A673 (cell line): ENCODE measurements at regions not wholly inside any gene's neighbourhood (a gene's known extent, or its start where the extent isn't known, plus 50 kb on each side); places are given as distances from the start of the nearest gene placed in this dataset.

Experiments used
- BruUV-seq: library from RNA; stranded (reverse); fragments of 400-500 nt; replicated peaks from 2 replicates; lab custom pipeline; 2021; lab: Mats Ljungman, UMichigan
- CTCF ChIA-PET: fragments of 300-600 bp; sonication (Branson Sonifier 250); formaldehyde crosslinking; loops from one replicate; lab custom pipeline; 2022; ENCODE audit warnings: antibody characterized with exemption; lab: Charles Lee
- POLR2A ChIA-PET: fragments of 300-600 bp; sonication (Branson Sonifier 250); formaldehyde crosslinking; loops from one replicate; lab custom pipeline; 2022; ENCODE audit warnings: antibody characterized with exemption; ENCODE audit not compliant: low non-redundant PET; lab: Charles Lee
- DNase-seq: peaks from one replicate; pipeline ENCODE4 v3.0.0-alpha.2; 2015; ENCODE audit warnings: low spot score
- H3K27ac ChIP-seq: fragments of 200-600 bp; sonication (generic); 2 replicates; pipeline ENCODE4 v1.5.1; 2016; ENCODE audit warnings: mixed run types, low read depth, mild to moderate bottlenecking, mixed read lengths, antibody characterized with exemption, low read length; ENCODE audit not compliant: poor library complexity, severe bottlenecking
- H3K27me3 ChIP-seq: fragments of 200-600 bp; sonication (generic); replicated peaks from 2 replicates; pipeline ENCODE4 v1.6.1; 2017; ENCODE audit warnings: mixed run types, low read depth, mild to moderate bottlenecking, mixed read lengths, antibody characterized with exemption, low read length; ENCODE audit not compliant: insufficient read depth, poor library complexity
- H3K36me3 ChIP-seq: fragments of 200-600 bp; sonication (generic); 2 replicates; pipeline ENCODE4 v1.6.1; 2016; ENCODE audit warnings: mixed run types, mild to moderate bottlenecking, mixed read lengths, antibody characterized with exemption, low read length; ENCODE audit not compliant: insufficient read depth, poor library complexity, severe bottlenecking
- H3K4me1 ChIP-seq: fragments of 200-600 bp; sonication (generic); 2 replicates; pipeline ENCODE4 v1.6.1; 2017; ENCODE audit warnings: mixed run types, mild to moderate bottlenecking, mixed read lengths, antibody characterized with exemption, low read length; ENCODE audit not compliant: insufficient read depth, poor library complexity, severe bottlenecking
- H3K4me3 ChIP-seq: fragments of 200-600 bp; sonication (generic); 2 replicates; pipeline ENCODE4 v1.5.1; 2016; ENCODE audit warnings: low read depth, mixed run types, mild to moderate bottlenecking, mixed read lengths, low read length; ENCODE audit not compliant: poor library complexity, severe bottlenecking
- H3K9me3 ChIP-seq: fragments of 200-600 bp; sonication (generic); 2 replicates; pipeline ENCODE4 v1.6.1; 2016; ENCODE audit warnings: mixed run types, low read depth, mild to moderate bottlenecking, mixed read lengths, antibody characterized with exemption, low read length; ENCODE audit not compliant: poor library complexity, severe bottlenecking
- EZH2 ChIP-seq: fragments of 200-600 bp; sonication (generic); IDR thresholded peaks from 2 replicates; pipeline ENCODE4 v1.6.1; 2017; ENCODE audit warnings: borderline replicate concordance, low read depth, mild to moderate bottlenecking, mixed read lengths, antibody characterized with exemption, low read length; ENCODE audit not compliant: poor library complexity, severe bottlenecking
- intact Hi-C: fragments of 100-400 bp; cut with micrococcal nuclease; formaldehyde crosslinking; loops from one replicate; pipeline ENCODE4 v1.10.0; 2022; ENCODE audit not compliant: unreplicated experiment
- TF ChIP-seq, protein P1 (sequence below): fragments of 300-800, 200-600 bp; sonication (generic); conservative IDR thresholded peaks from 2 replicates; pipeline ENCODE4 v1.5.1; 2017; ENCODE audit warnings: low read depth, mild to moderate bottlenecking, antibody characterized with exemption, low read length, moderate library complexity, mixed read lengths

GRCh38 chr12:90831712-90832111, 123.3 kb downstream of the CCER1 start:
- BruUV-seq = no TSS peak
- H3K27ac ChIP-seq = no peak overlapping the region
- H3K36me3 ChIP-seq = no peaks in the 10 kb centered on the region
- H3K27me3 ChIP-seq = no peaks in the 10 kb centered on the region
- DNase-seq = no peak
- POLR2A ChIA-PET = no interaction called here
- no peak overlapping the region for H3K4me3 ChIP-seq
- H3K9me3 ChIP-seq = no peaks in the 10 kb centered on the region
- no peaks in the 10 kb centered on the region for H3K4me1 ChIP-seq
- CTCF ChIA-PET = no interaction called here
- intact Hi-C loops = no loop called here
- TF ChIP-seq EZH2 = no peak

- no TSS peak for BruUV-seq
- intact Hi-C loops = no loop called here
- no peaks in the 10 kb centered on the region for H3K4me1 ChIP-seq
- ChIA-PET CTCF (no interaction called here), POLR2A (no interaction called here)
- H3K27ac ChIP-seq = no peak overlapping the region
- no peak for TF ChIP-seq EZH2
- TF ChIP-seq, protein P1, sequence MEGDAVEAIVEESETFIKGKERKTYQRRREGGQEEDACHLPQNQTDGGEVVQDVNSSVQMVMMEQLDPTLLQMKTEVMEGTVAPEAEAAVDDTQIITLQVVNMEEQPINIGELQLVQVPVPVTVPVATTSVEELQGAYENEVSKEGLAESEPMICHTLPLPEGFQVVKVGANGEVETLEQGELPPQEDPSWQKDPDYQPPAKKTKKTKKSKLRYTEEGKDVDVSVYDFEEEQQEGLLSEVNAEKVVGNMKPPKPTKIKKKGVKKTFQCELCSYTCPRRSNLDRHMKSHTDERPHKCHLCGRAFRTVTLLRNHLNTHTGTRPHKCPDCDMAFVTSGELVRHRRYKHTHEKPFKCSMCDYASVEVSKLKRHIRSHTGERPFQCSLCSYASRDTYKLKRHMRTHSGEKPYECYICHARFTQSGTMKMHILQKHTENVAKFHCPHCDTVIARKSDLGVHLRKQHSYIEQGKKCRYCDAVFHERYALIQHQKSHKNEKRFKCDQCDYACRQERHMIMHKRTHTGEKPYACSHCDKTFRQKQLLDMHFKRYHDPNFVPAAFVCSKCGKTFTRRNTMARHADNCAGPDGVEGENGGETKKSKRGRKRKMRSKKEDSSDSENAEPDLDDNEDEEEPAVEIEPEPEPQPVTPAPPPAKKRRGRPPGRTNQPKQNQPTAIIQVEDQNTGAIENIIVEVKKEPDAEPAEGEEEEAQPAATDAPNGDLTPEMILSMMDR = no peak
- no peaks in the 10 kb centered on the region for H3K27me3 ChIP-seq
- no peak overlapping the region for H3K4me3 ChIP-seq
- H3K9me3 ChIP-seq = no peaks in the 10 kb centered on the region
- no peaks in the 10 kb centered on the region for H3K36me3 ChIP-seq
- no peak for DNase-seq
Measured at GRCh38 chr12:90829044-90829443, 125.9 kb downstream of the CCER1 start.

- Histone ChIP-seq H3K27me3 (no peaks in the 10 kb centered on the region), H3K4me1 (no peaks in the 10 kb centered on the region), H3K9me3 (no peaks in the 10 kb centered on the region), H3K27ac (no peak overlapping the region), H3K36me3 (no peaks in the 10 kb centered on the region), H3K4me3 (no peak overlapping the region)
- ChIA-PET CTCF (no interaction called here), POLR2A (no interaction called here)
- TF ChIP-seq, protein P1 = no peak
- no peak for TF ChIP-seq EZH2
- no TSS peak for BruUV-seq
- no peak for DNase-seq
- intact Hi-C loops = no loop called here
Measured at GRCh38 chr12:90828621-90829020, 126.4 kb downstream of the CCER1 start.

GRCh38 chr12:90827567-90827966, 127.4 kb downstream of the CCER1 start:
- H3K36me3 ChIP-seq = no peaks in the 10 kb centered on the region
- ChIA-PET CTCF (no interaction called here), POLR2A (no interaction called here)
- no TSS peak for BruUV-seq
- H3K27me3 ChIP-seq = no peaks in the 10 kb centered on the region
- no peaks in the 10 kb centered on the region for H3K9me3 ChIP-seq
- H3K4me1 ChIP-seq = no peaks in the 10 kb centered on the region
- no peak overlapping the region for H3K27ac ChIP-seq
- intact Hi-C loops = no loop called here
- DNase-seq = no peak
- H3K4me3 ChIP-seq = no peak overlapping the region
- TF ChIP-seq, protein P1 = no peak
- TF ChIP-seq EZH2 = no peak
